ENCODE measurements at regions not wholly inside any gene's neighbourhood (a gene's known extent, or its start where the extent isn't known, plus 50 kb on each side); places are given as distances from the start of the nearest gene placed in this dataset.

- no peak for TF ChIP-seq SIN3A (IDR thresholded peaks at IDR 0.05; ENCODE audit: borderline replicate concordance, insufficient read depth, low read depth, low read length)
- TF ChIP-seq CTCF (IDR thresholded peaks at IDR 0.05), result no peak
- no peak for TF ChIP-seq POLR2AphosphoS5 (IDR thresholded peaks at IDR 0.05; ENCODE audit: low read depth, low read length)
Measured at GRCh38 chr20:60473211-60473610, 515.0 kb downstream of the CDH26 start.

Measured in Panc1 (cell line).